ENCODE measurements at regions not wholly inside any gene's neighbourhood (a gene's known extent, or its start where the extent isn't known, plus 50 kb on each side); places are given as distances from the start of the nearest gene placed in this dataset.

- H3K9ac ChIP-seq (ENCODE audit: extremely low read depth, insufficient read length, low read length), result no peak overlapping the region
- H4K5ac ChIP-seq (ENCODE audit: insufficient read length, low read depth, low read length), result no peak overlapping the region
- no peak overlapping the region for H2BK15ac ChIP-seq (ENCODE audit: low read depth, low read length)
- H3K27ac ChIP-seq (ENCODE audit: insufficient read length, low read depth, low read length), result no peak overlapping the region
- no peak overlapping the region for H3K56ac ChIP-seq (ENCODE audit: insufficient read length, low read depth, low read length)
- no peaks in the 10 kb centered on the region for H3K9me3 ChIP-seq (ENCODE audit: control insufficient read depth, low read depth, low read length)
- no peaks in the 10 kb centered on the region for H3K23me2 ChIP-seq (ENCODE audit: insufficient read length, low read depth, low read length, poor library complexity, severe bottlenecking)
- H2AK5ac ChIP-seq (ENCODE audit: insufficient read length, low read length), result no peak overlapping the region
- H4K91ac ChIP-seq (ENCODE audit: insufficient read length, low read depth, low read length), result no peak overlapping the region
- no peak overlapping the region for H2BK12ac ChIP-seq (ENCODE audit: insufficient read length, low read depth, low read length)
- no peak overlapping the region for H3K4me2 ChIP-seq (ENCODE audit: insufficient read depth, insufficient read length, low read length)
- no peak overlapping the region for H2BK5ac ChIP-seq (ENCODE audit: insufficient read length, low read length)
- H3K4me3 Mint-ChIP-seq, result peak overlapping the region; percentile 22 to 41; a peak in 4 of 5 replicates
- H3K4me1 ChIP-seq (ENCODE audit: insufficient read depth, low read length), result peaks cover 11% of the 10 kb centered on the region
- no peak for DNase-seq
- no peak overlapping the region for H3K4ac ChIP-seq (ENCODE audit: low read depth, low read length)
- H3K79me2 ChIP-seq (ENCODE audit: insufficient read depth, low read length), result no peaks in the 10 kb centered on the region
- peaks cover 12% of the 10 kb centered on the region; the same call in 1 of the 2 replicates for H3K27me3 ChIP-seq (ENCODE audit: insufficient read depth, low read length)
- no peaks in the 10 kb centered on the region for H4K20me1 ChIP-seq (ENCODE audit: control insufficient read depth, insufficient read depth, insufficient read length)
- H2AFZ ChIP-seq (ENCODE audit: low read length), result no peak overlapping the region
- H3K27ac Mint-ChIP-seq, result no peak overlapping the region; a peak in 1 of 7 replicates
- WGBS (ENCODE audit: extremely low coverage, insufficient read length, low lambda C conversion rate), result no CpG with 5 or more reads among the region's 16 CpGs
- H3K4me1 Mint-ChIP-seq, result peaks cover 39 to 43% of the 10 kb centered on the region in 2 experiments
- no peak overlapping the region for H3K18ac ChIP-seq (ENCODE audit: insufficient read length, low read depth, low read length)
- no peaks in the 10 kb centered on the region for H3K9me3 Mint-ChIP-seq
- no peaks in the 10 kb centered on the region; a peak in 1 of 7 replicates for H3K36me3 Mint-ChIP-seq (ENCODE audit: insufficient read depth in 1 of 3, low read depth in 3 of 3)
- no peak overlapping the region for H3T11ph ChIP-seq (ENCODE audit: low read length)
- H3K23ac ChIP-seq (ENCODE audit: insufficient read length, low read depth, low read length), result no peak overlapping the region
- H3K14ac ChIP-seq (ENCODE audit: insufficient read depth, low read length), result no peak overlapping the region
- no peak for TF ChIP-seq CTCF (conservative IDR thresholded peaks at IDR 0.05)
- no peak overlapping the region for H2BK20ac ChIP-seq (ENCODE audit: low read depth, low read length, poor library complexity, severe bottlenecking)
- no peaks in the 10 kb centered on the region for H3K79me1 ChIP-seq (ENCODE audit: insufficient read depth, low read depth, low read length, poor library complexity, severe bottlenecking)
- peaks cover 93% of the 10 kb centered on the region for H3K27me3 Mint-ChIP-seq (ENCODE audit: low read depth)
- H4K8ac ChIP-seq (replicated peaks; ENCODE audit: insufficient read length, low read depth, low read length), result no peak overlapping the region
- H2BK120ac ChIP-seq (ENCODE audit: low read depth, low read length, poor library complexity, severe bottlenecking), result no peak overlapping the region
These were observed 51.7 kb upstream of the FOXP4 start for GRCh38 chr6:41494212-41495110.
